ENCODE measurements at regions not wholly inside any gene's neighbourhood (a gene's known extent, or its start where the extent isn't known, plus 50 kb on each side); places are given as distances from the start of the nearest gene placed in this dataset.

DNA sequence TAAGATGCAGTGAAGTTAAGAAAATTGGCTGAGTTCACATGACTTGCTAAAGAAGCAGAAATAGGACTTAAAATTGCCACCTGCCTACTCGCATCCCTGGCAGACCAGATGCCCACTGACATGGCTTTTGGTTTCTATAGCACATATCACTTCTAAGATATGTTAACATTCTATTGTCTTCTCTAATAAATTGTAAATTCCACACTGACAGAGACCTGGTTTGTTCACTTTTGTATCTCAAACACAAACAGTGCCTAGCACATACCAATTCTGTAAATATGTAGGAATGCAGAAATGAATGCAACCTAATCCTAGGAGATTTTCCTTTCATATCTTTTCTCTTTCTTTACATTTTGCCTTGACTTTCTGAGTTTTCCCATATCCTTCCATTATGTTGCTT is 1047.6 kb downstream of the AACS start:
- no peaks in the 10 kb centered on the region for H3K36me3 ChIP-seq (ENCODE audit: control insufficient read depth, insufficient read depth, low read length)
- DNase-seq: no peak
- no peaks in the 10 kb centered on the region for H3K27me3 ChIP-seq (replicated peaks; ENCODE audit: control insufficient read depth, insufficient read depth, low read length, poor library complexity, severe bottlenecking)
- no peak overlapping the region for H3K27ac ChIP-seq (ENCODE audit: insufficient read depth, low read length, poor library complexity, severe bottlenecking)
- H3K4me1 ChIP-seq (ENCODE audit: control insufficient read depth, insufficient read depth, low read length, poor library complexity, severe bottlenecking): no peaks in the 10 kb centered on the region
- H3K4me3 ChIP-seq (ENCODE audit: insufficient read depth, low read depth, low read length, poor library complexity, severe bottlenecking): no peak overlapping the region
- no peaks in the 10 kb centered on the region for H3K9me3 ChIP-seq (ENCODE audit: control insufficient read depth, low read length)

DNA sequence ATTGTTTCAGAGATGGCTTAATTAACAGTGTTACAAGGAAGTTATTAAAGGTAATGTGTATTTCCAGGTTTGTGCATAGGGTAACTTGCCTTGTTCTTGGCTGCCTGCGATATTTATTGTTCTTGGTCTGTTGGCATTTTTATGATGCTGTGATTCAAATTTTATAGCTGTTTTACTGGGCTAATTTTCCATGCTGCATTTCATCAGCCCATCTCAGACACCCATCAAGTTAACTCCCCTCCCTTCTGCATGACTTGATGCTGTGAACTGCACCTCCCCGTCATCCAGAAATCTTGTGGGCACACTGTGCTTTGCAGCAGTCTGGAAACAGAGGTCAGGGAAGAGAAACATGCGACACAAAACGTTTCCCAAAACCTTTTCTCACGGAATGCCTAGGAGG is 1049.2 kb downstream of the AACS start:
- no peak overlapping the region for H3K4me3 ChIP-seq (ENCODE audit: insufficient read depth, low read depth, low read length, poor library complexity, severe bottlenecking)
- no peaks in the 10 kb centered on the region for H3K4me1 ChIP-seq (ENCODE audit: control insufficient read depth, insufficient read depth, low read length, poor library complexity, severe bottlenecking)
- DNase-seq: no peak
- no peak overlapping the region for H3K27ac ChIP-seq (ENCODE audit: insufficient read depth, low read length, poor library complexity, severe bottlenecking)
- H3K9me3 ChIP-seq (ENCODE audit: control insufficient read depth, low read length): no peaks in the 10 kb centered on the region
- H3K27me3 ChIP-seq (replicated peaks; ENCODE audit: control insufficient read depth, insufficient read depth, low read length, poor library complexity, severe bottlenecking): no peaks in the 10 kb centered on the region
- no peaks in the 10 kb centered on the region for H3K36me3 ChIP-seq (ENCODE audit: control insufficient read depth, insufficient read depth, low read length)

DNA sequence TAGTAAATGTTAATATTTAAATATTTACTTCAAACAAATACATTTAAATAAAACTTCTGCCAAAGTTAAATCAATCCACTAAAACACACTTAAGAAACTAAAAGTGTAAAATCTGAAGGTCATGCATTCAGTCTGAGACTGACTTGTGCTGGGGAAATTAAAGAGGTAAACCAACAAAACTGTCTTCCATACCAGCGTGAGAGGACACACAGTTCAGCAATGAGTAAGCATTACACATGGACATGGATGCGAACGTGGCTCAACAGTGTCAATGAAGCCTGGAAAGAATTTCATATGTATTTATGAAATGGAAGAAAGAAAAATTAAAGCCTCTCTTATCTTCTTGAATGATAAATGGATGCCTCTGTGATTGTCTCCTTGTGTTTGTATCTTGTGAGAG is 1052.3 kb downstream of the AACS start:
- no peak for DNase-seq
- Histone ChIP-seq H3K27ac (ENCODE audit: insufficient read depth, low read length, poor library complexity, severe bottlenecking) (no peak overlapping the region), H3K4me1 (ENCODE audit: control insufficient read depth, insufficient read depth, low read length, poor library complexity, severe bottlenecking) (no peaks in the 10 kb centered on the region), H3K27me3 (replicated peaks; ENCODE audit: control insufficient read depth, insufficient read depth, low read length, poor library complexity, severe bottlenecking) (no peaks in the 10 kb centered on the region), H3K4me3 (ENCODE audit: insufficient read depth, low read depth, low read length, poor library complexity, severe bottlenecking) (no peak overlapping the region), H3K9me3 (ENCODE audit: control insufficient read depth, low read length) (no peaks in the 10 kb centered on the region), H3K36me3 (ENCODE audit: control insufficient read depth, insufficient read depth, low read length) (no peaks in the 10 kb centered on the region)

DNA sequence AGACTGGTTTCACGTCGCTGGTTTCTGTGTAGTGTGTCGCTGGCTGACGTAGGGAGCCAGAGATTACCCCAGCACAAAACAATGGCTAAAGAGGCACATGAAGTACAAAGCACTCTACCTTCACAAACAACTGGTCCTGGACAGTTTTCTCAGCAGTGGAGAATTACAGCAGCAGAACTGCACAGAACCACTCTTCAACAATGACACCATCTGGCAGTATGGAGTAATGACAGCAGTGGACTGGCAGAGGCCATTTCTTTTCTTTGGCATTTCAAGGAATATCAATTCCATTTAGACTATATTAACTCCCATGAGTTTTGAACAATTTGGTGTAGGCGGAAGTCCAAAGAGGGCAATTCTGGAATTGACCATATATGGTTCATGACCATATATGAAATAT is 1074.1 kb downstream of the AACS start:
- Histone ChIP-seq H3K4me3 (ENCODE audit: insufficient read depth, low read depth, low read length, poor library complexity, severe bottlenecking) (no peak overlapping the region), H3K36me3 (ENCODE audit: control insufficient read depth, insufficient read depth, low read length) (no peaks in the 10 kb centered on the region), H3K27ac (ENCODE audit: insufficient read depth, low read length, poor library complexity, severe bottlenecking) (no peak overlapping the region), H3K27me3 (replicated peaks; ENCODE audit: control insufficient read depth, insufficient read depth, low read length, poor library complexity, severe bottlenecking) (no peaks in the 10 kb centered on the region), H3K9me3 (ENCODE audit: control insufficient read depth, low read length) (peaks cover 6% of the 10 kb centered on the region), H3K4me1 (ENCODE audit: control insufficient read depth, insufficient read depth, low read length, poor library complexity, severe bottlenecking) (no peaks in the 10 kb centered on the region)
- DNase-seq: no peak

DNA sequence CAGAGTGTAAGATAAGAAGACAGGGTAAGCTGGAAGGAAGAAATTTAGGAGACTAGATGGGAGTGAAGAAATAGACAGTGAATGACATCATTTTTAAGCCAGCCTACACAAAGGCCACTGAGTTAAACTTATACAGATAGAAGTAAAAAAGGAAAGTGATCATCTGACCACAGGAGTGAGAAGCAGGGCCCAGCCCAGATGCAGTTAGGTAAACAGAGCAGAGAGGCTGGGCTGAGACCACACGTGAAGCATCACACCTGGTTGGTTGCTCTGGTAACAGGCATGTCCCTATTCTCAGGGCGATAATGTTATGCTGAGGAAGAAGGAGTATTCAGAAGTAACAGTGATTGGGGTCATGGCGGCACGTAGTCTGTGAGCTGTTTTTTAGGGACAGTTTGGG is 1079.4 kb downstream of the AACS start:
- no peaks in the 10 kb centered on the region for H3K27me3 ChIP-seq (replicated peaks; ENCODE audit: control insufficient read depth, insufficient read depth, low read length, poor library complexity, severe bottlenecking)
- H3K9me3 ChIP-seq (ENCODE audit: control insufficient read depth, low read length): no peaks in the 10 kb centered on the region
- H3K36me3 ChIP-seq (ENCODE audit: control insufficient read depth, insufficient read depth, low read length): no peaks in the 10 kb centered on the region
- no peak overlapping the region for H3K4me3 ChIP-seq (ENCODE audit: insufficient read depth, low read depth, low read length, poor library complexity, severe bottlenecking)
- no peak for DNase-seq
- no peak overlapping the region for H3K27ac ChIP-seq (ENCODE audit: insufficient read depth, low read length, poor library complexity, severe bottlenecking)
- no peaks in the 10 kb centered on the region for H3K4me1 ChIP-seq (ENCODE audit: control insufficient read depth, insufficient read depth, low read length, poor library complexity, severe bottlenecking)

DNA sequence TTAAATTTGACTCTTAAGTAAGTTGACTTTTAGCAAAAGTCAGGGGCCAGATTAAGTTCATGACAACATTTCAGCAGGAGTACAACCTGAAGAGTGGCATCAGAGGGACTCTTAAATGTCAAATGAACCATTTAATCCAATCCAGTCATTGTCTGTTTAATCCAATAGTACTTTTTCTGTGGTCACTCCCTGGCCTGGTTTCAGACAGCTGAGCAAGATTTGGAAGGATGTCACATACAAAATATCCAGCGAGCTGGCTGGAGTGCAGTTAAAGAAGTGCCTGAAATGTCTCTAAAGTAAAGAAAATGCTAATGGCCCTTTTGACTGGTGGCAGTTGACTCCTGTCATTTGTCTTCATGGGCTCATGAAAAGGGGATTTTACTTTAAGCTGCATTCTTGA is 1082.1 kb downstream of the AACS start:
- Histone ChIP-seq H3K27me3 (replicated peaks; ENCODE audit: control insufficient read depth, insufficient read depth, low read length, poor library complexity, severe bottlenecking) (no peaks in the 10 kb centered on the region), H3K4me3 (ENCODE audit: insufficient read depth, low read depth, low read length, poor library complexity, severe bottlenecking) (no peak overlapping the region), H3K27ac (ENCODE audit: insufficient read depth, low read length, poor library complexity, severe bottlenecking) (no peak overlapping the region), H3K36me3 (ENCODE audit: control insufficient read depth, insufficient read depth, low read length) (no peaks in the 10 kb centered on the region), H3K4me1 (ENCODE audit: control insufficient read depth, insufficient read depth, low read length, poor library complexity, severe bottlenecking) (no peaks in the 10 kb centered on the region), H3K9me3 (ENCODE audit: control insufficient read depth, low read length) (no peaks in the 10 kb centered on the region)
- no peak for DNase-seq

DNA sequence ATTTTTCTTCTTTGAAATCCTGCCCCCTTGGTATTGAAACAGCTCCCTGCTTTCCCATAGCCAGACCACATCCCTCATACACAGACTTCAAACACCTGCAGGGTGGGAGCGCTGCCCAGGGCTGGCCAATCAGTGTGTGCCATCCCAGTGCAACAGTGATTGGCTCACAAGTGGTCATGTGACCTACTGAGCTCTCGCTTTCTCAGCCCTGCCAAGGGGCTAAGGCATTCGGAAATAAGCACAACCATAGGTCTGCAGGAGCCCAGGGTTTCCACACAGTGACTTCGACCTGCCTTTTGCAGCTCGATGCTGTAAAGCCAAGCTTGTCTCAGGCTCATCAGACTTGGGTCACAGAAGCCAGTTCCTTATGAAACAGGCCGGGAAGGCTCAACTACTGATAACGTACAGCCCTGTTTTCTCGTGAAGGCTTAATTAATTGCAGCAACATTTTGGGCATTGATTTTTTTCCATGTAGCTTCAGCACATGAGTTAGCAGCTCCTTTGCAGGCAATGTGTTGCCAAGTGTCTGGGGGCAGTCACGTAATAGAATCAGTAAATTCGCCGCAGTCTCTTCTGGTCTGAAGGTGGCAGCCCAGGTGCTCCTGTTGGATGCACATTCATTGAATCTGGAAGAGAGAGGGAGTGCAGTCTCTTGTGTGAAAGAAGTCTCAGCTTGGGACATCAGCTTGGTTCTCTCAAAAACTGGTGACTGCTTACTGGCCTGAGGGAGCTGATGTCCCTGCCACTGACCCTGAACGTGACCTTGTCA is 1091.8 kb downstream of the AACS start:
- H3K4me3 ChIP-seq (ENCODE audit: insufficient read depth, low read depth, low read length, poor library complexity, severe bottlenecking): no peak overlapping the region
- H3K9me3 ChIP-seq (ENCODE audit: control insufficient read depth, low read length): no peaks in the 10 kb centered on the region
- H3K27ac ChIP-seq (ENCODE audit: insufficient read depth, low read length, poor library complexity, severe bottlenecking): no peak overlapping the region
- no peak for DNase-seq
- no peaks in the 10 kb centered on the region for H3K27me3 ChIP-seq (replicated peaks; ENCODE audit: control insufficient read depth, insufficient read depth, low read length, poor library complexity, severe bottlenecking)
- no peaks in the 10 kb centered on the region for H3K4me1 ChIP-seq (ENCODE audit: control insufficient read depth, insufficient read depth, low read length, poor library complexity, severe bottlenecking)
- H3K36me3 ChIP-seq (ENCODE audit: control insufficient read depth, insufficient read depth, low read length): no peaks in the 10 kb centered on the region

DNA sequence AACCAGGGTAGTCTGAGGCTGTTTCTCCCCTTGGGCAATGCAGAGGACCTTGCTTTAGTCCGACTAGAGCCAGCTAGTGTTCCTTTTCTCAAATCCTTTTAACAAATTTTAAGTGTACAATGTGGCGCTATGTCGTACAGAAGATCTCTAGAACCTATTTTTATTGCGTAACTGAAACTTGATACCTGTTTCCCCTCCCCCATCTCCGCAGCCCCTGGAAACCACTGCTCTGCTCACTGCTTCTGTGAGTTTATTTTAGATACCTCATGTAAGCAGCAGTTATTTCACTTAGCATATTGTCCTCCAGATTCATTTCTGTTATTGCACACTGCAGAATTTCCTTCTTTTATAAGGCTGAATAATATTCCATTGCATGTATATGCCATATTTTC is 1092.3 kb downstream of the AACS start:
- Histone ChIP-seq H3K27me3 (replicated peaks; ENCODE audit: control insufficient read depth, insufficient read depth, low read length, poor library complexity, severe bottlenecking) (no peaks in the 10 kb centered on the region), H3K36me3 (ENCODE audit: control insufficient read depth, insufficient read depth, low read length) (no peaks in the 10 kb centered on the region), H3K4me1 (ENCODE audit: control insufficient read depth, insufficient read depth, low read length, poor library complexity, severe bottlenecking) (no peaks in the 10 kb centered on the region), H3K9me3 (ENCODE audit: control insufficient read depth, low read length) (no peaks in the 10 kb centered on the region), H3K4me3 (ENCODE audit: insufficient read depth, low read depth, low read length, poor library complexity, severe bottlenecking) (no peak overlapping the region), H3K27ac (ENCODE audit: insufficient read depth, low read length, poor library complexity, severe bottlenecking) (no peak overlapping the region)
- DNase-seq: no peak

DNA sequence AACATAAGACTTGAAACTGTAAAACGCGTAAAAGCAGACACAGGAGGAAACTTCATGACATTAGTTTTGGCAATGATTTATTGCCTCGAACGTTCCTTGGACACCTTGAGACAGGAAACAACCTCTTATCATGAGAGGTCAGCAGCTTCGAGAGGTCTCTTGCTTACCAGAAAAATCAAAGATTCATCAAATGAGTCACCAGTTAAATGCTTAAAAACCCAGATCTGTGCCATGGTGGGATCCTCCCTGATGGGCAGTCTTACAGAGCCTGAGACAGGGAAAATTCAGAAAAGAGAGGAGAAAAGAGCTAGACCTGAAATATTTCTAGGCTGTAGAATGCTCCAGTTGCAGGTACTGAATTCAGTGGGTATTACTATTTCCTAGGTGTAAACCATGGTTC is 1093.9 kb downstream of the AACS start:
- no peaks in the 10 kb centered on the region for H3K4me1 ChIP-seq (ENCODE audit: control insufficient read depth, insufficient read depth, low read length, poor library complexity, severe bottlenecking)
- no peaks in the 10 kb centered on the region for H3K9me3 ChIP-seq (ENCODE audit: control insufficient read depth, low read length)
- no peak overlapping the region for H3K27ac ChIP-seq (ENCODE audit: insufficient read depth, low read length, poor library complexity, severe bottlenecking)
- no peaks in the 10 kb centered on the region for H3K27me3 ChIP-seq (replicated peaks; ENCODE audit: control insufficient read depth, insufficient read depth, low read length, poor library complexity, severe bottlenecking)
- no peaks in the 10 kb centered on the region for H3K36me3 ChIP-seq (ENCODE audit: control insufficient read depth, insufficient read depth, low read length)
- H3K4me3 ChIP-seq (ENCODE audit: insufficient read depth, low read depth, low read length, poor library complexity, severe bottlenecking): no peak overlapping the region
- DNase-seq: no peak

DNA sequence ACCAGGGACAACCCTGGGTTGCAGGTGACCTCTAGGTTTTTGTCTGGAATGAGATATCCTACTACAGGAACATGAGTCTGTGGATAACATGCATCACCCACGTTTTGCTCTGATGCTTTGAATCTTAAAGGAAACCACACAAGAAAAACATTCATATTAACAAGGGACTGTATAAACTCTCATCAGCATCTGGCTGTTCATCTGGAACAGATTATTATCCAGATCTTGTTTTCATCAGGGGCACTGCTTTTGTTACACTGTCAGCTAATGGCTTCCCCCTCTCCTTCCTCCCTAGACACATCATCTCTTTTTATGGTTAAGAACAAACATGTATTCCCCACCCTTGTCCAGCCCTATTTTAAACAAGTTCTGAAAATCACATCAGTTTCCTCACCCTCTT is 1095.7 kb downstream of the AACS start:
- DNase-seq: no peak
- no peaks in the 10 kb centered on the region for H3K9me3 ChIP-seq (ENCODE audit: control insufficient read depth, low read length)

More for the DNA sequence above, 1095.7 kb downstream of the AACS start:
- Histone ChIP-seq H3K4me1 (ENCODE audit: control insufficient read depth, insufficient read depth, low read length, poor library complexity, severe bottlenecking) (no peaks in the 10 kb centered on the region), H3K27me3 (replicated peaks; ENCODE audit: control insufficient read depth, insufficient read depth, low read length, poor library complexity, severe bottlenecking) (no peaks in the 10 kb centered on the region), H3K4me3 (ENCODE audit: insufficient read depth, low read depth, low read length, poor library complexity, severe bottlenecking) (no peak overlapping the region), H3K36me3 (ENCODE audit: control insufficient read depth, insufficient read depth, low read length) (no peaks in the 10 kb centered on the region), H3K27ac (ENCODE audit: insufficient read depth, low read length, poor library complexity, severe bottlenecking) (no peak overlapping the region)

Measured in effector memory CD4-positive, alpha-beta T cell (primary cell).